Left colon (tissue), 2 donors: ENCODE measurements at regions not wholly inside any gene's neighbourhood (a gene's known extent, or its start where the extent isn't known, plus 50 kb on each side); places are given as distances from the start of the nearest gene placed in this dataset.
A peak's percentile ranks its signal among the peaks of the same experiment; 100 is the strongest.

Source experiments
- ATAC-seq: fragments of 200-7000 bp; cut with Tn5 transposase; one replicate; pipeline ENCODE4 v1.9.1; 2020; ENCODE audit warnings: mild to moderate bottlenecking, moderate library complexity
- DNase-seq, 2 donors: peaks; one replicate each; pipeline ENCODE4 v3.0.0-alpha.2; 2020
- intact Hi-C, 2 donors: fragments of 100-400 bp; cut with DNase I in 1 of 2; cut with micrococcal nuclease in 1 of 2; formaldehyde crosslinking; loops; one replicate each; pipeline versions ENCODE4 v1.11.2 to v1.14.0; 2022; cut with DNase I, micrococcal nuclease
- donor health status: DM: no; HTN: no; CAD: no.
- donor health status: DM: yes; HTN: yes; CAD: no.

- intact Hi-C loops, result no loop called here
- DNase-seq (no peak), ATAC-seq (no peak)
These were observed 1073.3 kb downstream of the TBC1D22A start for GRCh38 chr22:47835726-47836125.

- ATAC-seq (no peak), DNase-seq (no peak)
- intact Hi-C loops, result no loop called here
These were observed 1063.6 kb downstream of the TBC1D22A start for GRCh38 chr22:47826016-47826415.

- ATAC-seq, result no peak
- no peak for DNase-seq
These were observed 1060.0 kb downstream of the TBC1D22A start for GRCh38 chr22:47822422-47822821.

DNA sequence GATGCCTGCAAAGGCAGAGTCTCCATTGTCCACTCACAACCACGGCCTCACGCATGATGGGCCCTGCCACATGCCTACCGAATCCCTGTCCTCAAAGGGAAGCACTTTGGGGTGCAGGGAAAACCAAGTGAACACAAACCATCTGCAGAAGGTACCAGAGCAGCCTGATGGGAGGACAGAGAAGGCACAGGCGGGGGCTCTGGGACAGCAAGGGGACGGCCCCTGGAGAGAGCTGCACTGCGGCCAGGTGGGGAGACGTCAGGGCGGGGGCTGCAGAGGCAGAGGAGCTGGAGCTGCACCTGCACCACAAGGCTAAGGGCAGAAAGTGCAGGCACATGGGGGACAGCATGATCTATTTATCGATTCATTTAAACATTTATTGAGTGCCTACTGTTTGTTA is 1056.0 kb downstream of the TBC1D22A start:
- ATAC-seq, result no peak
- intact Hi-C loops, result no loop called here
- DNase-seq, result no peak

More at GRCh38 chr22:47822422-47822821, 1060.0 kb downstream of the TBC1D22A start:
- intact Hi-C loops, result no loop called here

DNA sequence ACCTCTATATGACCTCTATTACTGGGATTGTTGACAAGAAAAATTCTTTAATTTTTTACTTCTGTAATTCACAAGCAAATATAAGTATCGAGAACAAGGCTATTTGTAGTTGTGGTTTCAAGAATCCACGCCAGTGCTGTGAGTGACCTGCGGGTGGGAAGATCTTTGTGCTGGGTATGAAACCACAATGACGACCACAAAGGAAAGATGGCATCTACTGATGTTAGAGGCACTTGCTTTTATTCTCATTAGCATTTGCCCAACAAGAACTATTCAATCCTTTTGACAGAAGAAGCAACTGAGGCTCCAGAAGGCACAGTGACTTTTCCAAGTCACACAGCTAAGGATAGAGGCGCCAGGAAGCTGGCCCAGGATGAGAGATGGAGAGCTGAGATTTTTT is 1054.9 kb downstream of the TBC1D22A start:
- ATAC-seq (no peak), DNase-seq (no peak)
- intact Hi-C loops, result no loop called here

DNA sequence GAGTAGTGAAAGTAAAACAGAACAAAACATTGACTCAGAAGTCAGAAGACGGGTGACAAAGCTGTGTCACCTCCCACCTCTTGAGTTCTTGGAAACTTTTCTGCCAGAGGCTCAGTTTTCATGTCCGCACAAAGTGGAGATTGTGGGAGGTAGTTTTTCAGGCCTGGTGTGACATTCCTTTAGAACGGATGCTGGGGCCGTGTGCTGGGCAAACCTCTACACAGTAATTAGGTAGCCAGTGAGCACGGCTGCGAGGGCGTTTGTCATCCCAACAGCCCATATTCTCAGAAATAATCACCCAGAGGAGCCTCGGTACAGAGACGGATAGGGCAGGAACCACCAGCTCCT is 1054.4 kb downstream of the TBC1D22A start:
- ATAC-seq (no peak), DNase-seq (no peak)
- intact Hi-C loops, result no loop called here

DNA sequence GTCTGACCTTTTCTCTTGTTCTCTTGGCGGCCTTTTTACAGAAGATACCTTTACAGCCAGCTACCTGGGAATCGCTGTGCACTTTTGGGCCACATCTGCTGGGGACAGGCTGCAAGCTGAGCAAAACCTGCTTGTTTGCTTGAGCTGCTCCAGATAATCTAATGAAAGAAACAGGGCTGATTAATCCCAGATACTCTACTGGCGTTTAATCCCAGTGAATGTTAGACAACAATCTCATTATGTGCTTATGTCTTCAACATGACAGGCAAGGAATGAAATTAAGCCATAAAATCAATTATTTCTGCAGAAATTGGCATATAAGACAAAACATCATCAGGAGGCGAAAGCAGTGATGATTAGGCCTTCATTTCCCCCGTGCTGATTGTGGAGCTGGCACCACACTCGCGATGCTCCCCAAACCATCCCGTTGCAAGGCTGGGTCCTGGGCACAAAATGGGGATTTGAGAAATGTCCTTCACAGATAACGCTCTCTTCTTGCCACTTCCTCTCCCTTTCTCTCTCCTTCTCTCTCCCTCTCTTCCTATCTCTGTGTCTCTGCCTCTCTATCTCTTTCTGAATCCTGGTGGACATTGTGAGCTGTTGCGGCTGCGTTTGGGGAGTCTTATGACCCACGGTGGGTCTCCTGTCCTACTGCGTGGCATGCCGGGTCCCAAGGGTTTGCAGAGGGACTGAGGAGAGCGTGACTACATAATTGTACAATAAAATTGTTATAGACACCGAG is 1053.8 kb downstream of the TBC1D22A start:
- ATAC-seq (no peak), DNase-seq (no peak)
- intact Hi-C loops, result no loop called here

DNA sequence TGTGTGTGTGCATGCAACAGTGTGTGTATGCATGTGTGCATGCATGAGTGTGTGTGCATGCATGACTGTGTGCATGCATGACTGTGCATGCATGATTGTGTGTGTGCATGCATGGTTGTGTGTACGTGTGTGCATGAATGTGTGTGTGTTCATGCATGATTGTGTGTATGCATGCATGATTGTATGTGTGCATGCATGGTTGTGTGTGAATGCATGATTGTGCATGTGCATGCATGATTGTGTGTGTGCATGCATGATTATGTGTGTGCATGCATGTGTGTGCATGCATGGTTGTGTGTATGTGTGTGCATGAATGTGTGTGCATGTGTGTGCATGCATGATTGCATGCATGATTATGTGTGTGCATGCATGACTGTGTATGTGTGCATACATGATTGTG is 1052.0 kb downstream of the TBC1D22A start:
- no peak for DNase-seq
- ATAC-seq, result no peak
- intact Hi-C loops, result no loop called here

DNA sequence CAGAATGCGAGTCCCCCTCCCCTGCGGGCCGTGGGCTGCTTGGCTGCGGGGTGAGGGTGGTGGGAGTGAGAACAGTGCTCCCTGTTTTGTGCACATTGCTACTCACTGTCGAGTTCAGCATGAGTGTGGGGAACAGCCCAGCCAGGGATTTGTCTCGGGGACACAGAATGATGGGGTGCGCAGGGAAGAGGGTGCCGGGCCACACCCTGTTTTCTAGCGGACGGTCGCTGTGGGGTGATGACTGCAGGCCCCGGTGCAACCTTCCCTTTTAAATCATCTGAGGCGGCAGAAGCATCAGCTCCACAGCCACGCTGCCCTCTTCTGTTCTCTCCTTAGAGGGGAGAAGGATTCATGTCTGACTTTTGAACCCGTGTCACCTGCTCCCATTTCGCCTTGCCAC is 1051.2 kb downstream of the TBC1D22A start:
- DNase-seq, result no peak
- no peak for ATAC-seq
- intact Hi-C loops, result no loop called here

DNA sequence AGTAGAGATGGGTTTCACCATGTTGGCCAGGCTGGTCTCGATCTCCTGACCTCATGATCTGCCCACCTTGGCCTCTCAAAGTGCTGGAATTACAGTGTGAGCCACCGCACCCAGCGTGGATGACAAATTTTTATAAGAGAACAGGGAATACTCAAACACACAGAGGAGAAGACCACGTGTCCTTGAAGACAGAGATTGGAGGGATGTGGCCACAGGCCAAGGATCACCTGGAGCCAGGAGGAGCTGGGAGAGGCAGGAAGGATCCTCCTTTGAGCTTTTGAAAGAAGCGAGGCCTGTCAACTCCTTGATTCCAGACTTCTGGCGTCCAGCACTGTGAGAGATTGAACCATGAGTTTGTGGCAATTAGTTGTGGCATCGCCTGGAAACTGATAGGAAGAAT is 1049.5 kb downstream of the TBC1D22A start:
- intact Hi-C loops, result no loop called here
- ATAC-seq, result no peak
- no peak for DNase-seq

DNA sequence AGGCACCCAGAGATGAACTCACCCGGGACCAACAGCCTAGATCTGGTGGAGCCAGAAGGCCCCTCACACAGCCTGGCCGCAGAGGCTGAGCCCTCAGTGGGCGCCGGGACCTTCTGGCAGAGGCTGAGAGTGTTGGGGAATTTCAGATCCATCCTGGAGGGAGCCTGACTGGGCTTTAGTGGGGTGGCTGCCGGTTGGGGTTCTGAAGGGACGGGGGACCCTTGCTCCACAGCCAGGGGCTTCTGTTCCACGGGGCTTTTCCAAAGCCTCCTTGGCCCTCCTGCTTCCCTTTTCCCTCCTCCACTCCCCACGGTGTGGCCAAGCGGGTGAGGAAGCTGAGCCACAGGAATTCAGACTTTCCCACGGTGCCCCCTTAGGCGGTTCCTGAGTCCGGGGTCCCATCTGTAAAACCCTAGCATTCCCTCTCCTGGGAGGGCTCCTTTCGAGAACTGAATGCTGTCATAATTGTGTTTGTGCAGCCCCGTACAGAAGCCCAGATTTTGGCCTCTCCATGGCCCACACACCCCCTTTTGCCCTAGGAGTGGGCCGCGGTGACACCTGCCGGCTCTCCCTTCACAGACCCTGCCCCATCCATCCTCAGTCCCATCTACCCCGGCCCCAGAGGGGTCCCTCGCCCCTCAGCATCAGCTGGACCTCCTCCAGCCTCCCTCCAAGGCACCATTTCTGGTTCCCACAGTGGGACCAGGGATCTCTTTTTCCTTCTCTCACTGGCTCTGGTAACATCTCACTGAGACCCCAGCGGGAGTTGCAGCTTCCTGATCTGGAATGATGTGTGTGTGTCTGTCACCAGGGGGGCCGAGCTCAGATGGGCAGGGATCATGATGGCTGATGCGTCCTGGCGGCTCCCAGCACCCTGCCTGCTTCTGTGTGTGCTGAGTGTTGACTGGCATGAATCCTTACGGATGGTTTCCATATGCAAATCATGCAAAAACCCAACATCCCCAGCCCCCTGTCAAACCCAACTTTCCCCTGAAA is 1048.4 kb downstream of the TBC1D22A start:
- DNase-seq (no peak), ATAC-seq (no peak)
- intact Hi-C loops, result no loop called here

GRCh38 chr22:47808886-47809620 is 1046.6 kb downstream of the TBC1D22A start:
- intact Hi-C loops, result no loop called here
- no peak for DNase-seq

GRCh38 chr22:47808236-47808635 is 1045.8 kb downstream of the TBC1D22A start:
- no peak for DNase-seq
- intact Hi-C loops, result no loop called here
- no peak for ATAC-seq

More at GRCh38 chr22:47808886-47809620, 1046.6 kb downstream of the TBC1D22A start:
- no peak for ATAC-seq

DNA sequence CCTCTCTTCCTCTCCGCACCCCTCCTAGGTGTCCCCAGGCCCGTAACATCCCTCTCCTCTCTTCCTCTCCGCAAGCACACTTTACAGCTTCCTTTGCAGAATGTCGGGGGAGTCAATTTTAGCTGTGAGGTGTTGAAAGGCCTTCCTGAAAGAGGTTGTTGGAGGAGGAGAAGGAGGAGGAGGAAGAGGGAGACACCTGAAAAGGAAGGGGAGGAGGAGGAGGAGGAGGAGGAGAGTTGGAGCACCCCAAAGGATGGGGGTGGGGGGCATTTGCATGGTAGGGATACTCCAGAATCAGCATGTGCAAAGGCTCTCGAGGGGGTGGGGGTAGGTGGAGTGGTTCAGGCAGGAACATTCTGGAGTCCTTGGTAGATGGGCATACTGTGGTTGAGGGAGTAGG is 1045.1 kb downstream of the TBC1D22A start:
- DNase-seq (no peak), ATAC-seq (no peak)
- intact Hi-C loops, result no loop called here

DNA sequence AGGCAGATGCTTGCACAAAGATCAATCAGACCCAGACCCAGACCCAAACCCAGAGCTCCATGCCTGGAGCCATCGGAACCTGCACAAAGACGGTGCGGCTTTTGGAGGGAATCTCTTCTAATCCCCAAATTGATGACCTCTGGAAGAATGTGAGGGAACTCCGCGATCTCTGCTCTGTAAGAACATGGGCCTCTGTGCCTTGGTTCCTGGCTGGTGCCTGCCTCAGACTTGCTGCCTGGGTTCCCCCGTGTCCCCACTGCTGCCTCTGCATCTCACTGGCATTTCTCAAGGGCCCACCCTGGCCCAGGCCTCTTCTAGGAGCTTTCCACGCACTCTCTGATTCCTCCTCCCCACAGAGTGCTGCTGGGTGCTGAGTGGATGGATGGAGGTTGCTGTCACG is 1044.4 kb downstream of the TBC1D22A start:
- DNase-seq, result no peak
- no peak for ATAC-seq
- intact Hi-C loops, result no loop called here

GRCh38 chr22:47805394-47805935 is 1043.0 kb downstream of the TBC1D22A start:
- intact Hi-C loops, result no loop called here
- ATAC-seq (no peak), DNase-seq (no peak)

GRCh38 chr22:47804281-47804680 is 1041.8 kb downstream of the TBC1D22A start:
- ATAC-seq, result no peak
- intact Hi-C loops, result no loop called here
- DNase-seq, result no peak

DNA sequence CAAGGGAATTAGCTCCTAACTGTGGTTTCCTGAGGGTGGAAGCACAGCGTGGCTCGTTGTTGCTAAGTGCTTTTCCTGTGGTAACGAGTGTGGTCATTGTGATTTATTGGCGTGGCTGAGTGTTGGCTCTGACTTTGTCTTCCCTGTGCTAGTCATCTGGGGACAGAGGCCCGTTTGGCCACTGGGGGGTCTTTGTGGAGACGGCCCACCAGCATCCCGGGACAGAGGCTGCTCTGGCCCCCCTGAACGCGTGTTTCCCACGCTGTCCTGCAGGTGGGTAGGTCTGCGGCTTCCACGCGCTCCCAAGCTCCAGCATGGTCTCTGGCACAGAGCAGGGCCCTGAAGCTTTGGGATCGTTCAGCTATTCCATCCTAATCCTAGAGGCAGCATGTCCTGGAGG is 1040.0 kb downstream of the TBC1D22A start:
- intact Hi-C loops, result no loop called here
- DNase-seq (peak in 1 of 2 donors; percentile 5), ATAC-seq (no peak)

DNA sequence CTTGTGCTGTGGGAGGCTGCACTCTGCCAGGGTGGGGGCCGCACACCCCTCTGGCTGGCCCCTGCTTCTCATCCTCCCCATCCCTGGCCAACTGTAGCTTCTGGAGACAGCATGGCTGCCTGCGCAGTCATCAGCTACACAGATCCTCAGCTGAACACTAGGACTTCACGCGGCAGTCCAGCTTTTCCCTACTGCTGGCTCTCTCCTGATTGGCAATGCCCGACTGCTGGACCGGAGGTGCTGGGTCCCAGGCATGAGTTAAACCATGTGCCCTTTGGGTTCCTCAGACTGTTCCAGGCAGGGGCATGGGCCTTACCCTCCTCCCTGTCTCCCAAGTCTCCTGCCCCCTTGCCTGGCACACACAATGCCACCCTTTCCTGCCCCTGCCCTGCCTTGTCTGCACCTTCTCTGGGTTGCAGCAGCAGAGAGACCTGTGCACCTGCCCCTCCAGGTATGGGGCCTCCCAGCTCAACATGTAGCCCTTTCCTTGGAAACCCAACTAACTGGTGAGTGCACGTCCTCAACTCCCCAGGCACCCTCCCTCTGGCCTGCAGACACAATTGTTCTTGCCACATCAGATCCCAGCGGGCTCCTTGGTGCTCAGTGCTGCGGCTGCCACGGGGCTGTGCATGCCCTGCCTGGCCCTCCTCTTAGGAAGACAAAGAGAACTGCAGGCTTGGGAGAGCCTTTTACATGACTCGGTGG is 1039.2 kb downstream of the TBC1D22A start:
- ATAC-seq, result no peak
- DNase-seq, result peak in 1 of 2 donors; percentile 16
- intact Hi-C loops, result no loop called here
